ENCODE measurements at regions not wholly inside any gene's neighbourhood (a gene's known extent, or its start where the extent isn't known, plus 50 kb on each side); places are given as distances from the start of the nearest gene placed in this dataset.

DNA sequence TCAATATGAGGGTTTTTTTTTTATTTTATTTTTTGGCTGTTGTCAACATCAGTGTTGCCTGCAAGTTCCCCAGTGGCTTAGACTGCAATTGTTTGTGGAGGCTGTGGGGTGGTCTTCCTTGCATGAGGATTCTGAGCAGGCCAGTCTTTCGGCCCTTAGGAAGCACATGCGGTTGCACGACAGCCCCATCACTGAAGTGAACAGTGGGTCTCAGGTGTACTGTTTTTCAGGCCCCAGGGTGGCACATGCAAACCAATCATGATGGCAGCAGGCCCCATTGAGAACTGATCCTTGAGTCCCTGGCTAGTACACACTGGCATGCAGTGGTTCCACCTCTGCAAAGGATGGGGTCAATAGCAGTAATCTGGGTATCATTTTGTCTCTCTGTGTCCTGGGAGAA, 768.7 kb downstream of the EPHA3 start (continued):
- TF ChIP-seq, protein P1, sequence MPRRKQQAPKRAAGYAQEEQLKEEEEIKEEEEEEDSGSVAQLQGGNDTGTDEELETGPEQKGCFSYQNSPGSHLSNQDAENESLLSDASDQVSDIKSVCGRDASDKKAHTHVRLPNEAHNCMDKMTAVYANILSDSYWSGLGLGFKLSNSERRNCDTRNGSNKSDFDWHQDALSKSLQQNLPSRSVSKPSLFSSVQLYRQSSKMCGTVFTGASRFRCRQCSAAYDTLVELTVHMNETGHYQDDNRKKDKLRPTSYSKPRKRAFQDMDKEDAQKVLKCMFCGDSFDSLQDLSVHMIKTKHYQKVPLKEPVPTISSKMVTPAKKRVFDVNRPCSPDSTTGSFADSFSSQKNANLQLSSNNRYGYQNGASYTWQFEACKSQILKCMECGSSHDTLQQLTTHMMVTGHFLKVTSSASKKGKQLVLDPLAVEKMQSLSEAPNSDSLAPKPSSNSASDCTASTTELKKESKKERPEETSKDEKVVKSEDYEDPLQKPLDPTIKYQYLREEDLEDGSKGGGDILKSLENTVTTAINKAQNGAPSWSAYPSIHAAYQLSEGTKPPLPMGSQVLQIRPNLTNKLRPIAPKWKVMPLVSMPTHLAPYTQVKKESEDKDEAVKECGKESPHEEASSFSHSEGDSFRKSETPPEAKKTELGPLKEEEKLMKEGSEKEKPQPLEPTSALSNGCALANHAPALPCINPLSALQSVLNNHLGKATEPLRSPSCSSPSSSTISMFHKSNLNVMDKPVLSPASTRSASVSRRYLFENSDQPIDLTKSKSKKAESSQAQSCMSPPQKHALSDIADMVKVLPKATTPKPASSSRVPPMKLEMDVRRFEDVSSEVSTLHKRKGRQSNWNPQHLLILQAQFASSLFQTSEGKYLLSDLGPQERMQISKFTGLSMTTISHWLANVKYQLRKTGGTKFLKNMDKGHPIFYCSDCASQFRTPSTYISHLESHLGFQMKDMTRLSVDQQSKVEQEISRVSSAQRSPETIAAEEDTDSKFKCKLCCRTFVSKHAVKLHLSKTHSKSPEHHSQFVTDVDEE (CRISPR knock-in tag; IDR thresholded peaks at IDR 0.05): no peak
- TF ChIP-seq CSDC2 (CRISPR knock-in tag; IDR thresholded peaks at IDR 0.05): no peak

- no peak for TF ChIP-seq TCF4 (CRISPR knock-in tag; IDR thresholded peaks at IDR 0.05; ENCODE audit: borderline replicate concordance)
- TF ChIP-seq, protein P2, sequence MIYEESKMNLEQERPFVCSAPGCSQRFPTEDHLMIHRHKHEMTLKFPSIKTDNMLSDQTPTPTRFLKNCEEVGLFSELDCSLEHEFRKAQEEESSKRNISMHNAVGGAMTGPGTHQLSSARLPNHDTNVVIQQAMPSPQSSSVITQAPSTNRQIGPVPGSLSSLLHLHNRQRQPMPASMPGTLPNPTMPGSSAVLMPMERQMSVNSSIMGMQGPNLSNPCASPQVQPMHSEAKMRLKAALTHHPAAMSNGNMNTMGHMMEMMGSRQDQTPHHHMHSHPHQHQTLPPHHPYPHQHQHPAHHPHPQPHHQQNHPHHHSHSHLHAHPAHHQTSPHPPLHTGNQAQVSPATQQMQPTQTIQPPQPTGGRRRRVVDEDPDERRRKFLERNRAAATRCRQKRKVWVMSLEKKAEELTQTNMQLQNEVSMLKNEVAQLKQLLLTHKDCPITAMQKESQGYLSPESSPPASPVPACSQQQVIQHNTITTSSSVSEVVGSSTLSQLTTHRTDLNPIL (CRISPR knock-in tag; IDR thresholded peaks at IDR 0.05; ENCODE audit: low read depth): no peak
- TF ChIP-seq CSDC2 (CRISPR knock-in tag; IDR thresholded peaks at IDR 0.05): no peak
- no peak for TF ChIP-seq ZFP30 (CRISPR knock-in tag; IDR thresholded peaks at IDR 0.05)
- TF ChIP-seq ESRRG (CRISPR knock-in tag; IDR thresholded peaks at IDR 0.05): no peak
- TF ChIP-seq, protein P3, sequence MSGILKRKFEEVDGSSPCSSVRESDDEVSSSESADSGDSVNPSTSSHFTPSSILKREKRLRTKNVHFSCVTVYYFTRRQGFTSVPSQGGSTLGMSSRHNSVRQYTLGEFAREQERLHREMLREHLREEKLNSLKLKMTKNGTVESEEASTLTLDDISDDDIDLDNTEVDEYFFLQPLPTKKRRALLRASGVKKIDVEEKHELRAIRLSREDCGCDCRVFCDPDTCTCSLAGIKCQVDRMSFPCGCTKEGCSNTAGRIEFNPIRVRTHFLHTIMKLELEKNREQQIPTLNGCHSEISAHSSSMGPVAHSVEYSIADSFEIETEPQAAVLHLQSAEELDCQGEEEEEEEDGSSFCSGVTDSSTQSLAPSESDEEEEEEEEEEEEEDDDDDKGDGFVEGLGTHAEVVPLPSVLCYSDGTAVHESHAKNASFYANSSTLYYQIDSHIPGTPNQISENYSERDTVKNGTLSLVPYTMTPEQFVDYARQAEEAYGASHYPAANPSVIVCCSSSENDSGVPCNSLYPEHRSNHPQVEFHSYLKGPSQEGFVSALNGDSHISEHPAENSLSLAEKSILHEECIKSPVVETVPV (CRISPR knock-in tag; IDR thresholded peaks at IDR 0.05): no peak
- no peak for TF ChIP-seq ARNTL (CRISPR knock-in tag; IDR thresholded peaks at IDR 0.05; ENCODE audit: borderline replicate concordance, low read depth)
- no peak for TF ChIP-seq POU6F1 (CRISPR knock-in tag; IDR thresholded peaks at IDR 0.05; ENCODE audit: borderline replicate concordance, low read depth)
- no peak for TF ChIP-seq BACH2 (CRISPR knock-in tag; IDR thresholded peaks at IDR 0.05; ENCODE audit: borderline replicate concordance)
- no peak for TF ChIP-seq ZFP3 (CRISPR knock-in tag; IDR thresholded peaks at IDR 0.05)
- TF ChIP-seq, protein P1 (CRISPR knock-in tag; IDR thresholded peaks at IDR 0.05): no peak
- no peak for TF ChIP-seq OSR1 (CRISPR knock-in tag; IDR thresholded peaks at IDR 0.05)
- TF ChIP-seq ZNF70 (CRISPR knock-in tag; IDR thresholded peaks at IDR 0.05): no peak
- TF ChIP-seq SNAI2 (CRISPR knock-in tag; IDR thresholded peaks at IDR 0.05): no peak
- TF ChIP-seq PPARA (CRISPR knock-in tag; IDR thresholded peaks at IDR 0.05; ENCODE audit: borderline replicate concordance): no peak
- no peak for TF ChIP-seq ZNF8 (CRISPR knock-in tag; IDR thresholded peaks at IDR 0.05)
- ATAC-seq: no peak
These were observed 769.8 kb downstream of the EPHA3 start for GRCh38 chr3:89877230-89877629.

DNA sequence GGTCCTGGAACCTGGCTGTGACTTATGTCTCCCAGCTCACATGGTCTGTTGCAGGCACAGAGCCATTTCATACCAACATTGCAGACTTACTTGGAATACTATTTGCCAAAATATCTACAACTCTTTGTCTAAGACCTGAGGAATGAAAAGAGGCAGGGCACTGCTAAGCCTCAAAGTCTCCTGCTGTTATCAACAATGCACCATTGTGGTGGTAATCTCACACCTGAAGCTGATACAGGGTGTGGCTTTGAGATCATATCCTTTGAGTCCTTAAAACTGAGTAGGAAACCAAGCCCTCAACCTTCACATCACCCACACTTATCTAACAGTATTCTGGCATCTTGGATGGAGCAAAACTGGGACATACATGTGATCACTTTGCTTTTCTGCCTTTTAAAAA, 782.0 kb downstream of the EPHA3 start:
- no peak for ATAC-seq
- TF ChIP-seq, protein P1 (CRISPR knock-in tag; IDR thresholded peaks at IDR 0.05): no peak
- no peak for TF ChIP-seq ZNF8 (CRISPR knock-in tag; IDR thresholded peaks at IDR 0.05)
- no peak for TF ChIP-seq BACH2 (CRISPR knock-in tag; IDR thresholded peaks at IDR 0.05; ENCODE audit: borderline replicate concordance)
- TF ChIP-seq ZFP30 (CRISPR knock-in tag; IDR thresholded peaks at IDR 0.05): no peak
- TF ChIP-seq OSR1 (CRISPR knock-in tag; IDR thresholded peaks at IDR 0.05): no peak
- TF ChIP-seq GLIS3 (CRISPR knock-in tag; IDR thresholded peaks at IDR 0.05): no peak
- TF ChIP-seq ZFP3 (CRISPR knock-in tag; IDR thresholded peaks at IDR 0.05): no peak
- TF ChIP-seq CSDC2 (CRISPR knock-in tag; IDR thresholded peaks at IDR 0.05): no peak

Measured in SK-N-SH treated with all-trans-retinoic acid at 6 μM for 48 hours (cell line).